ENCODE measurements at regions not wholly inside any gene's neighbourhood (a gene's known extent, or its start where the extent isn't known, plus 50 kb on each side); places are given as distances from the start of the nearest gene placed in this dataset.

DNA sequence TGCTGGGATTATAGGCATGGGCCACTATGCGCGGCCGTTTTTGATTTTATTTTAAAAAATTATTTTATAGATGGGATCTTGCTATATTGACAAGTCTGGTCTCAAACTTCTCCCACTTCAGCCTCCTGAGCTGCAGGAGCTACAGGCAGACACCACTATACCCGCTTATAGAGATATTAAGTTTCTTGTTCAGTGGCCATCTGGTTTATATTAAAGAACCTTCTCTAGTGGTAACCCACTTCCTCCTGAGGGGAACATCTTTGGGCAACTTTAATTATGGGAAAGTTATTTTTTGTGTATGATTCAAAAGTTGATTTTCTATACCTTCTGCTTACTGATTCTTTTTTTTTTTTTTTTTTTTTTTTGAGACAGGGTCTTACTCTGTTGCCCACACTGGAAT is 172.7 kb downstream of the KLF5 start:
- Histone ChIP-seq H3K4me1 (ENCODE audit: control insufficient read depth in 1 of 2, insufficient read depth in 2 of 2, low read length in 2 of 2) (peaks cover 2 to 5% of the 10 kb centered on the region in 2 experiments; a peak in 1 of 4 replicates), H4K20me1 (ENCODE audit: insufficient read depth) (no peaks in the 10 kb centered on the region), H3K27me3 (ENCODE audit: insufficient read depth, low read length) (no peaks in the 10 kb centered on the region), H2AFZ (ENCODE audit: low read depth, low read length, poor library complexity, severe bottlenecking) (no peak overlapping the region), H3K9me2 (ENCODE audit: insufficient read depth) (no peaks in the 10 kb centered on the region), H3K79me2 (ENCODE audit: insufficient read depth, low read length) (no peaks in the 10 kb centered on the region), H3K9me3 (ENCODE audit: control insufficient read depth in 1 of 2, insufficient read depth in 1 of 2, low read depth in 1 of 2, low read length in 2 of 2) (no peaks in the 10 kb centered on the region), H3K4me3 (replicated peaks in 1 of 2; ENCODE audit: low read depth in 1 of 2, low read length in 2 of 2) (no peak overlapping the region), H3K4me2 (ENCODE audit: low read length) (no peak overlapping the region), H3K27ac (ENCODE audit: low read depth, low read length) (no peak overlapping the region), H3K36me3 (ENCODE audit: control insufficient read depth in 1 of 2, insufficient read depth in 2 of 2, low read length in 2 of 2) (no peaks in the 10 kb centered on the region), H3K9ac (ENCODE audit: low read length) (no peak overlapping the region)
- POLR2A ChIA-PET: no interaction called here
- RAD21 ChIA-PET (ENCODE audit: low non-redundant PET in 1 of 2, low total read pairs in 2 of 2, uncharacterized antibody in 2 of 2, unreplicated experiment in 2 of 2): no interaction called here
- BruUV-seq (replicated peaks): no TSS peak
- intact Hi-C loops (cut with micrococcal nuclease): no loop called here
- CTCF ChIA-PET: no interaction called here
- DNase-seq (ENCODE audit: low read depth, low spot score): no peak
- TF ChIP-seq TCF7L2 (IDR thresholded peaks at IDR 0.05; ENCODE audit: borderline replicate concordance, extremely low read depth, insufficient read depth, insufficient read length) (no peak), POLR2A (IDR thresholded peaks at IDR 0.05; ENCODE audit: borderline replicate concordance, extremely low read depth, insufficient read depth, insufficient read length) (no peak), FOSL1 (IDR thresholded peaks at IDR 0.05; ENCODE audit: low read depth) (no peak), CBX3 (IDR thresholded peaks at IDR 0.05; ENCODE audit: low read depth) (no peak), ZFX (IDR thresholded peaks at IDR 0.05) (no peak), EGR1 (IDR thresholded peaks at IDR 0.05; ENCODE audit: low read depth) (no peak), ZNF274 (IDR thresholded peaks at IDR 0.05; ENCODE audit: low read depth, low read length) (no peak), SIN3A (IDR thresholded peaks at IDR 0.05; ENCODE audit: low read depth) (no peak), RAD21 (IDR thresholded peaks at IDR 0.05; ENCODE audit: low read depth) (no peak)
- TF ChIP-seq, protein P1, sequence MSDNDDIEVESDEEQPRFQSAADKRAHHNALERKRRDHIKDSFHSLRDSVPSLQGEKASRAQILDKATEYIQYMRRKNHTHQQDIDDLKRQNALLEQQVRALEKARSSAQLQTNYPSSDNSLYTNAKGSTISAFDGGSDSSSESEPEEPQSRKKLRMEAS (IDR thresholded peaks at IDR 0.05): no peak
- TF ChIP-seq, protein P2, sequence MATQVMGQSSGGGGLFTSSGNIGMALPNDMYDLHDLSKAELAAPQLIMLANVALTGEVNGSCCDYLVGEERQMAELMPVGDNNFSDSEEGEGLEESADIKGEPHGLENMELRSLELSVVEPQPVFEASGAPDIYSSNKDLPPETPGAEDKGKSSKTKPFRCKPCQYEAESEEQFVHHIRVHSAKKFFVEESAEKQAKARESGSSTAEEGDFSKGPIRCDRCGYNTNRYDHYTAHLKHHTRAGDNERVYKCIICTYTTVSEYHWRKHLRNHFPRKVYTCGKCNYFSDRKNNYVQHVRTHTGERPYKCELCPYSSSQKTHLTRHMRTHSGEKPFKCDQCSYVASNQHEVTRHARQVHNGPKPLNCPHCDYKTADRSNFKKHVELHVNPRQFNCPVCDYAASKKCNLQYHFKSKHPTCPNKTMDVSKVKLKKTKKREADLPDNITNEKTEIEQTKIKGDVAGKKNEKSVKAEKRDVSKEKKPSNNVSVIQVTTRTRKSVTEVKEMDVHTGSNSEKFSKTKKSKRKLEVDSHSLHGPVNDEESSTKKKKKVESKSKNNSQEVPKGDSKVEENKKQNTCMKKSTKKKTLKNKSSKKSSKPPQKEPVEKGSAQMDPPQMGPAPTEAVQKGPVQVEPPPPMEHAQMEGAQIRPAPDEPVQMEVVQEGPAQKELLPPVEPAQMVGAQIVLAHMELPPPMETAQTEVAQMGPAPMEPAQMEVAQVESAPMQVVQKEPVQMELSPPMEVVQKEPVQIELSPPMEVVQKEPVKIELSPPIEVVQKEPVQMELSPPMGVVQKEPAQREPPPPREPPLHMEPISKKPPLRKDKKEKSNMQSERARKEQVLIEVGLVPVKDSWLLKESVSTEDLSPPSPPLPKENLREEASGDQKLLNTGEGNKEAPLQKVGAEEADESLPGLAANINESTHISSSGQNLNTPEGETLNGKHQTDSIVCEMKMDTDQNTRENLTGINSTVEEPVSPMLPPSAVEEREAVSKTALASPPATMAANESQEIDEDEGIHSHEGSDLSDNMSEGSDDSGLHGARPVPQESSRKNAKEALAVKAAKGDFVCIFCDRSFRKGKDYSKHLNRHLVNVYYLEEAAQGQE (IDR thresholded peaks at IDR 0.05; ENCODE audit: low read depth): no peak
- TF ChIP-seq, protein P3, sequence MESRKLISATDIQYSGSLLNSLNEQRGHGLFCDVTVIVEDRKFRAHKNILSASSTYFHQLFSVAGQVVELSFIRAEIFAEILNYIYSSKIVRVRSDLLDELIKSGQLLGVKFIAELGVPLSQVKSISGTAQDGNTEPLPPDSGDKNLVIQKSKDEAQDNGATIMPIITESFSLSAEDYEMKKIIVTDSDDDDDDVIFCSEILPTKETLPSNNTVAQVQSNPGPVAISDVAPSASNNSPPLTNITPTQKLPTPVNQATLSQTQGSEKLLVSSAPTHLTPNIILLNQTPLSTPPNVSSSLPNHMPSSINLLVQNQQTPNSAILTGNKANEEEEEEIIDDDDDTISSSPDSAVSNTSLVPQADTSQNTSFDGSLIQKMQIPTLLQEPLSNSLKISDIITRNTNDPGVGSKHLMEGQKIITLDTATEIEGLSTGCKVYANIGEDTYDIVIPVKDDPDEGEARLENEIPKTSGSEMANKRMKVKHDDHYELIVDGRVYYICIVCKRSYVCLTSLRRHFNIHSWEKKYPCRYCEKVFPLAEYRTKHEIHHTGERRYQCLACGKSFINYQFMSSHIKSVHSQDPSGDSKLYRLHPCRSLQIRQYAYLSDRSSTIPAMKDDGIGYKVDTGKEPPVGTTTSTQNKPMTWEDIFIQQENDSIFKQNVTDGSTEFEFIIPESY (IDR thresholded peaks at IDR 0.05; ENCODE audit: extremely low read depth, insufficient replicate concordance, low read length): no peak
- ATAC-seq: no peak

Measured in HCT116 (cell line).